Testis (tissue), 2 donors: ENCODE measurements at regions not wholly inside any gene's neighbourhood (a gene's known extent, or its start where the extent isn't known, plus 50 kb on each side); places are given as distances from the start of the nearest gene placed in this dataset.

ENCODE experiments used
- POLR2A ChIP-seq: fragments of 450-650 bp; IDR thresholded peaks from one replicate; pipeline ENCODE4 v1.6.1; 2017; ENCODE audit warnings: antibody characterized with exemption, mild to moderate bottlenecking, moderate library complexity
- TF ChIP-seq, protein P1 (sequence below), 3 experiments: fragments of 450-650 bp in 2 of 3; fragments of 200-600 bp in 1 of 3; sonication (generic) in 1 of 3; IDR thresholded peaks; one replicate each; pipeline ENCODE4 v1.5.1; 2016 to 2019; ENCODE audit warnings: antibody characterized with exemption in 3 of 3, mild to moderate bottlenecking in 2 of 3, moderate library complexity in 1 of 3

DNA sequence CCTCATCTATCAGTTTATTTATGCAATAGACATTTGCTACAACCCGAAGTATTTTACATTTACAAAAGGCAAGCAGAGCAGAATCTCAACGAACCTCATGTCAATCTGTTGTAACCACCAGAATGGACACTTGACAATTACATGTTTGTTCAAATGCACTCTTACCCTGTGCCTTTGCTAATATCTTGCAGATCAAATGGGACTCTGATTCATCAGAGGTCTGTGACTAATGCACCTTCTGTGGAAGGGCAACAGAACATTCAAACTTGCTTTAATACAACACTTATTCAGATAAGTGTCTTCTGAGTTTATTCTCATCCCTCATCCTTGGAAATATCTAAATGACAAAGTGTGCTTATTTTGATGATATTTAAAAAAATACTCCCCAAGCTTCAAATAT, 644.7 kb upstream of the PCDH10 start:
- TF ChIP-seq, protein P1, sequence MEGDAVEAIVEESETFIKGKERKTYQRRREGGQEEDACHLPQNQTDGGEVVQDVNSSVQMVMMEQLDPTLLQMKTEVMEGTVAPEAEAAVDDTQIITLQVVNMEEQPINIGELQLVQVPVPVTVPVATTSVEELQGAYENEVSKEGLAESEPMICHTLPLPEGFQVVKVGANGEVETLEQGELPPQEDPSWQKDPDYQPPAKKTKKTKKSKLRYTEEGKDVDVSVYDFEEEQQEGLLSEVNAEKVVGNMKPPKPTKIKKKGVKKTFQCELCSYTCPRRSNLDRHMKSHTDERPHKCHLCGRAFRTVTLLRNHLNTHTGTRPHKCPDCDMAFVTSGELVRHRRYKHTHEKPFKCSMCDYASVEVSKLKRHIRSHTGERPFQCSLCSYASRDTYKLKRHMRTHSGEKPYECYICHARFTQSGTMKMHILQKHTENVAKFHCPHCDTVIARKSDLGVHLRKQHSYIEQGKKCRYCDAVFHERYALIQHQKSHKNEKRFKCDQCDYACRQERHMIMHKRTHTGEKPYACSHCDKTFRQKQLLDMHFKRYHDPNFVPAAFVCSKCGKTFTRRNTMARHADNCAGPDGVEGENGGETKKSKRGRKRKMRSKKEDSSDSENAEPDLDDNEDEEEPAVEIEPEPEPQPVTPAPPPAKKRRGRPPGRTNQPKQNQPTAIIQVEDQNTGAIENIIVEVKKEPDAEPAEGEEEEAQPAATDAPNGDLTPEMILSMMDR (IDR thresholded peaks at IDR 0.05), result no peak
- no peak for TF ChIP-seq POLR2A
